ENCODE measurements at regions not wholly inside any gene's neighbourhood (a gene's known extent, or its start where the extent isn't known, plus 50 kb on each side); places are given as distances from the start of the nearest gene placed in this dataset.

DNA sequence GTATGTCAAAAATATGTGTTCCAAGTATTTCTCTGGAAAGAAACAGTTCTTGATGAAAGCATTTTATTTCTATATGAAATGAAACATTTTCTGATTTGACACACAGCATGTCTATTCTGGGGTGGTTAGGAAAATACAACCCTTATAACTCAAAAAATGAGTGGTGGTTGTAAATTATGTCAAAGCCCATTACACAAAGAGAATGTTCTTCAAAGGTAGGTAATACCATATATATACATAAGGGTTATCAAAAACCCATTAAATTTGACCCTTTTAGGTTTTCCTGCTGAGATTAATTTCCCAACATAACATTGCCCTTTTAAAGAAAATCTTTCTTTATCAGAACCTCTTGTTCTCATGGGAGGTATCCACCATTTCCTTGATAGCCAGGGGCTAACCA is 420.5 kb upstream of the TECRL start:
- ATAC-seq (ENCODE audit: insufficient read depth, low read depth) (no peak), DNase-seq (no peak)
- TF ChIP-seq, protein P1, sequence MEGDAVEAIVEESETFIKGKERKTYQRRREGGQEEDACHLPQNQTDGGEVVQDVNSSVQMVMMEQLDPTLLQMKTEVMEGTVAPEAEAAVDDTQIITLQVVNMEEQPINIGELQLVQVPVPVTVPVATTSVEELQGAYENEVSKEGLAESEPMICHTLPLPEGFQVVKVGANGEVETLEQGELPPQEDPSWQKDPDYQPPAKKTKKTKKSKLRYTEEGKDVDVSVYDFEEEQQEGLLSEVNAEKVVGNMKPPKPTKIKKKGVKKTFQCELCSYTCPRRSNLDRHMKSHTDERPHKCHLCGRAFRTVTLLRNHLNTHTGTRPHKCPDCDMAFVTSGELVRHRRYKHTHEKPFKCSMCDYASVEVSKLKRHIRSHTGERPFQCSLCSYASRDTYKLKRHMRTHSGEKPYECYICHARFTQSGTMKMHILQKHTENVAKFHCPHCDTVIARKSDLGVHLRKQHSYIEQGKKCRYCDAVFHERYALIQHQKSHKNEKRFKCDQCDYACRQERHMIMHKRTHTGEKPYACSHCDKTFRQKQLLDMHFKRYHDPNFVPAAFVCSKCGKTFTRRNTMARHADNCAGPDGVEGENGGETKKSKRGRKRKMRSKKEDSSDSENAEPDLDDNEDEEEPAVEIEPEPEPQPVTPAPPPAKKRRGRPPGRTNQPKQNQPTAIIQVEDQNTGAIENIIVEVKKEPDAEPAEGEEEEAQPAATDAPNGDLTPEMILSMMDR (IDR thresholded peaks at IDR 0.05; ENCODE audit: borderline replicate concordance, extremely low read depth, low read length, poor library complexity, severe bottlenecking): no peak
- TF ChIP-seq EZH2 (IDR thresholded peaks at IDR 0.05; ENCODE audit: borderline replicate concordance, low read depth, low read length, severe bottlenecking): no peak
- no peaks in the 10 kb centered on the region for H3K9me3 ChIP-seq (ENCODE audit: insufficient read depth, low read length, severe bottlenecking)
- H2AFZ ChIP-seq (ENCODE audit: low read depth, low read length): no peak overlapping the region; the same call in 1 of the 2 replicates
- H3K27ac ChIP-seq (ENCODE audit: low read length): no peak overlapping the region
- no peak overlapping the region for H3K4me3 ChIP-seq (ENCODE audit: low read depth in 1 of 2, low read length in 2 of 2)
- H3K27me3 ChIP-seq (ENCODE audit: insufficient read depth, low read length, poor library complexity): no peaks in the 10 kb centered on the region
- H3K36me3 ChIP-seq (ENCODE audit: insufficient read depth, low read length): no peaks in the 10 kb centered on the region
- peaks cover 12% of the 10 kb centered on the region for H3K4me1 ChIP-seq (ENCODE audit: insufficient read depth, low read length)
- H3K4me2 ChIP-seq (ENCODE audit: insufficient read depth, low read length): no peak overlapping the region
- no peak overlapping the region for H3K9ac ChIP-seq (ENCODE audit: low read depth, low read length)
- H3K79me2 ChIP-seq (ENCODE audit: insufficient read depth, low read length): no peaks in the 10 kb centered on the region
- H4K20me1 ChIP-seq (ENCODE audit: insufficient read depth, low read length): no peaks in the 10 kb centered on the region

DNA sequence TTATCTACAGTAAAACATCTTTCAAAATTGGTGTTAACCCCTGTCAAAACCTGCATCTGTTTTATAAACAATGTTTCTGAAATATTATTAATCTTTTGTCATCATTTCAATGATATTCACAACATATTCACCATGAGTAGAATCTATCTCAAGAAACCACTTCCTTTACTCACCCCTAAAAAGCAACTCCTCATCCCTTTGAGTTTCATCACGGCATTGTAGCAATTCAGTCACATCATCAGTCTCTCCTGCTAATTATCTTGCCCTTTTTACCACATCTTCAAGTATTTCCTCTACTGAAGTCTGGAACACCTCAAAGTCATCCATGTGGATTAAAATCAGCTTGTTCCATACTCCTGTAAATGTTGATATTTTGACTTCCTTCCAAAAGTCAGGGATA is 415.3 kb upstream of the TECRL start:
- H3K36me3 ChIP-seq (ENCODE audit: insufficient read depth, low read length): no peaks in the 10 kb centered on the region
- H3K79me2 ChIP-seq (ENCODE audit: insufficient read depth, low read length): no peaks in the 10 kb centered on the region
- H2AFZ ChIP-seq (ENCODE audit: low read depth, low read length): no peak overlapping the region; the same call in 1 of the 2 replicates
- no peaks in the 10 kb centered on the region for H3K27me3 ChIP-seq (ENCODE audit: insufficient read depth, low read length, poor library complexity)
- H3K9me3 ChIP-seq (ENCODE audit: insufficient read depth, low read length, severe bottlenecking): no peaks in the 10 kb centered on the region
- no peak overlapping the region for H3K4me3 ChIP-seq (ENCODE audit: low read depth in 1 of 2, low read length in 2 of 2)
- H4K20me1 ChIP-seq (ENCODE audit: insufficient read depth, low read length): no peaks in the 10 kb centered on the region
- ATAC-seq (ENCODE audit: insufficient read depth, low read depth): peak; percentile 81
- peaks cover 51% of the 10 kb centered on the region for H3K4me1 ChIP-seq (ENCODE audit: insufficient read depth, low read length)
- peak overlapping the region; percentile 3; the same call in 1 of the 2 replicates for H3K9ac ChIP-seq (ENCODE audit: low read depth, low read length)
- peak overlapping the region; percentile 70 for H3K27ac ChIP-seq (ENCODE audit: low read length)
- peak overlapping the region; percentile 42 for H3K4me2 ChIP-seq (ENCODE audit: insufficient read depth, low read length)
- no peak for DNase-seq
- TF ChIP-seq EZH2 (IDR thresholded peaks at IDR 0.05; ENCODE audit: borderline replicate concordance, low read depth, low read length, severe bottlenecking): no peak

DNA sequence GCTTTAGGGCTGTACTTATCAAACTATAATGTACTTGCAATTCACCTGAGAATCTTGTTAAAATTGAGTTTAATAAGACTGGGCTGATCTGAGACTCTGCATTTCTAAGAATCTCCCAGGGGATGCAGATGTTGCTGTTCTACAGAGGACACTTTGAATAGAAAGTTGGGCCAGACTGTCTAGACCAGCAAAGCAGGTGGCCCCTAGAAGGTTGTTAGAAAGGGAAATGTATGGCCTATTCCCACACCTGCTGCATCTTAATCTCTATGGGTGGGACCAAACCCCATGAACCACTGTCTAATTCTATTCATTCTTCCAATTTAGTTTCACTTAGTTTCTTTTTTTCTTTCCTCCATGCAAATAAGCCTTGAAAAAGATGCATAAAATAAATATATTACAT is 413.2 kb upstream of the TECRL start:
- Histone ChIP-seq H2AFZ (ENCODE audit: low read depth, low read length) (no peak overlapping the region), H3K27ac (ENCODE audit: low read length) (peak overlapping the region; percentile 46; the same call in 1 of the 2 replicates), H3K36me3 (ENCODE audit: insufficient read depth, low read length) (no peaks in the 10 kb centered on the region), H3K27me3 (ENCODE audit: insufficient read depth, low read length, poor library complexity) (no peaks in the 10 kb centered on the region), H3K79me2 (ENCODE audit: insufficient read depth, low read length) (no peaks in the 10 kb centered on the region), H3K4me1 (ENCODE audit: insufficient read depth, low read length) (peaks cover 51% of the 10 kb centered on the region), H3K4me2 (ENCODE audit: insufficient read depth, low read length) (peak overlapping the region; percentile 16; the same call in 1 of the 2 replicates), H3K4me3 (ENCODE audit: low read depth in 1 of 2, low read length in 2 of 2) (no peak overlapping the region), H4K20me1 (ENCODE audit: insufficient read depth, low read length) (no peaks in the 10 kb centered on the region), H3K9ac (ENCODE audit: low read depth, low read length) (no peak overlapping the region), H3K9me3 (ENCODE audit: insufficient read depth, low read length, severe bottlenecking) (no peaks in the 10 kb centered on the region)
- DNase-seq: peak; percentile 55
- TF ChIP-seq, protein P1 (IDR thresholded peaks at IDR 0.05; ENCODE audit: borderline replicate concordance, extremely low read depth, low read length, poor library complexity, severe bottlenecking): no peak
- TF ChIP-seq EZH2 (IDR thresholded peaks at IDR 0.05; ENCODE audit: borderline replicate concordance, low read depth, low read length, severe bottlenecking): no peak
- ATAC-seq (ENCODE audit: insufficient read depth, low read depth): peak; percentile 81

DNA sequence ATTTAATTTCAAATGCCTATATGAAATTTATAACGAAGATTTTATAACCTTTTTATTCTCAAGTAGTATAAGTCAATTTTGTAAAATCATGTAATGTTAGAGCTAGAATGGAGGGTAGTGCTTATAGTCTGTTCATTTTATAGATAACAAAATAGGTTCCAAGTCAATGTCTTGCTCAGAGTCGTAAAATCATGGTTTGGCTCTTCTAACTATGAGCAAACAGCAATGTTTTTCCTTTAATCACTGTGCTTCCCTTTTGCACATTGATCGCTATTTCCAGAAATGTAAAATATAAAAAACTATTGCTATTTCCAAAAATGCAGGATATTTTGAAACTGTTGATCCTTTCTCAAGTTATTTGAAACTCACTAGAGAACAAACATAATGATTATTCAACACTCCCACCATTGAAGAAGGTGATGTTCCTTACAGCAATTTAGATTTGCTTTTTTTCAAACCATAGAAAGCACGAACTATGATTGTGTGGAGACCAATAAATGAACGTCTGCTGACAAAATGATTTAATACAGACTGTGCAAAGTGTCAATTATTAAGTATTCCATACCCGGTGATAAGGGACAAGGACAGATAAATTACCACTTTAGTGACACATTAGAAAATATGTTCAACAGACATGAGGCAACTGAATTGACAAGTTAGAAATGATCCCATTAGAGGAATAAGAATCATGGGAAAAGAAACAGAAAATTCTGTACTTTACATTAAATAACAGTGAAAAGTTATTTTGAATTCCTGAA is 412.1 kb upstream of the TECRL start:
- DNase-seq (no peak), ATAC-seq (ENCODE audit: insufficient read depth, low read depth) (no peak)
- Histone ChIP-seq H3K4me3 (ENCODE audit: low read depth in 1 of 2, low read length in 2 of 2) (no peak overlapping the region), H3K27ac (ENCODE audit: low read length) (no peak overlapping the region), H3K9ac (ENCODE audit: low read depth, low read length) (no peak overlapping the region), H3K36me3 (ENCODE audit: insufficient read depth, low read length) (no peaks in the 10 kb centered on the region), H2AFZ (ENCODE audit: low read depth, low read length) (no peak overlapping the region), H4K20me1 (ENCODE audit: insufficient read depth, low read length) (no peaks in the 10 kb centered on the region), H3K9me3 (ENCODE audit: insufficient read depth, low read length, severe bottlenecking) (no peaks in the 10 kb centered on the region), H3K27me3 (ENCODE audit: insufficient read depth, low read length, poor library complexity) (no peaks in the 10 kb centered on the region), H3K4me2 (ENCODE audit: insufficient read depth, low read length) (no peak overlapping the region), H3K79me2 (ENCODE audit: insufficient read depth, low read length) (no peaks in the 10 kb centered on the region), H3K4me1 (ENCODE audit: insufficient read depth, low read length) (peaks cover 51% of the 10 kb centered on the region)
- no peak for TF ChIP-seq EZH2 (IDR thresholded peaks at IDR 0.05; ENCODE audit: borderline replicate concordance, low read depth, low read length, severe bottlenecking)
- TF ChIP-seq, protein P1 (IDR thresholded peaks at IDR 0.05; ENCODE audit: borderline replicate concordance, extremely low read depth, low read length, poor library complexity, severe bottlenecking): no peak
